ELF-1 (cell line): ENCODE measurements at regions not wholly inside any gene's neighbourhood (a gene's known extent, or its start where the extent isn't known, plus 50 kb on each side); places are given as distances from the start of the nearest gene placed in this dataset.
A peak's percentile ranks its signal among the peaks of the same experiment; 100 is the strongest.

Experiments used
- DNase-seq: peaks from one replicate; pipeline ENCODE4 v3.0.0-alpha.2; 2016; ENCODE audit warnings: low read depth, low spot score

DNA sequence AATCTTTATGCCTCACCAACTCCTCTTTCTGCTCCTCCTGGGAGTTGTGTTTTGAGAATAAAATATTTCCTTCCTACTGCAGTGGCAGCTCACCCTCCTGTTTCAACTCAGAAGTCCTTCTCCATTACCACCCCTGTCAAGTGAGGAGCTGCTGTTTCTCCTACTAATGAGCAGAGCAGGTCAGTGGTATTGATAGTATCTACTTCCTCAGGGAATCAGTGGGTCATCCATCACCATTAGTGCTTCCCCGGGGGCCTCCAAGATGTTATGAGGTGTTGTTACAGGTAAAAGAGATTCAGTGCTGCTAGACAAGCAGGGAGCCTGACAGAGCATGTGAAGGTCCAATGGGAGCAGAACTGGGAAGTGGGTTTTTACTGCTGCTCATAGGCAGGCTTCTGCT lies 795.2 kb downstream of the REEP3 start:
- DNase-seq, result peak; percentile 81

GRCh38 chr10:64316833-64317232 lies 795.6 kb downstream of the REEP3 start:
- no peak for DNase-seq

- no peak for DNase-seq
These were observed 799.2 kb downstream of the REEP3 start for GRCh38 chr10:64320448-64320847.

DNA sequence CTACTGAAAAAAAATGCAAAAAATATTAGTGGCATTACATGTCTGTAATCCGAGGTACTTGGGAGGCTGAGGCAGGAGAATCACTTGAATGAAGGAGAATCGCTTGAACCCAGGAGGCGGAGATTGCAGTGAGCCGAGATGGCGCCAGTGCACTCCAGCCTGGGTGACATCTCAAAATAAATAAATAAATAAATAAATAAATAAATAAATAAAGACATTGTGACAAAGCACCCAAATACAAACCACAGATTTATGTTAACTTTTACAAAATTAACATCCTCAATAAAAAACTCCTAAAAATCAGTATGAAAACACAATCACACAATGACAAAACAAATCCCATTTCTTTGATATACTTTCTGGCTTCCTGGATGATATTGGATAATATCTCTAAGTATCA lies 808.3 kb downstream of the REEP3 start:
- DNase-seq, result no peak

DNA sequence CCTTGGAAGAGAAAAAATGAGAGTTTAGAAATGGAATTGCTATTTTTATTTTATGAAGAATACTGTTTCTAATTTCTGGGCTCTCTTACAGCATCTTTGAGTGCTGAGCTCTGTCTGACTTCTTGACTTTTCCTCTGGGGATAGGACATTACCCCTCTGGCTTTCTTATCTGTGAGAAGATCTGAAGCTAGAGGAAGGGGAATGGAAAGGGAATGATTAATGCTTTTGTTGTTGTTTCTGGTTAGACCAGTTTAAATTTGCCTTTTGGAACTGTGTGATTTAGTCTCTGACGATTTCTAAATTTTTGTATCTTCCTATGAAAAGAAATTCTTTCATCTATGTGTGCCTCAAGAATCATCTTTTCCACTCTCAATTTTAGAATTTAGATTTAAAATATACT lies 811.4 kb downstream of the REEP3 start:
- no peak for DNase-seq

- no peak for DNase-seq
These were observed 812.9 kb downstream of the REEP3 start for GRCh38 chr10:64334084-64334483.

- no peak for DNase-seq
These were observed 823.0 kb downstream of the REEP3 start for GRCh38 chr10:64344211-64344610.

- no peak for DNase-seq
These were observed 824.7 kb downstream of the REEP3 start for GRCh38 chr10:64345856-64346255.

GRCh38 chr10:64346389-64346788 lies 825.2 kb downstream of the REEP3 start:
- DNase-seq, result no peak

GRCh38 chr10:64350665-64351064 lies 829.5 kb downstream of the REEP3 start:
- no peak for DNase-seq

- no peak for DNase-seq
These were observed 837.7 kb downstream of the REEP3 start for GRCh38 chr10:64358907-64359306.

- DNase-seq, result peak; percentile 54
These were observed 839.0 kb downstream of the REEP3 start for GRCh38 chr10:64360240-64360639.

DNA sequence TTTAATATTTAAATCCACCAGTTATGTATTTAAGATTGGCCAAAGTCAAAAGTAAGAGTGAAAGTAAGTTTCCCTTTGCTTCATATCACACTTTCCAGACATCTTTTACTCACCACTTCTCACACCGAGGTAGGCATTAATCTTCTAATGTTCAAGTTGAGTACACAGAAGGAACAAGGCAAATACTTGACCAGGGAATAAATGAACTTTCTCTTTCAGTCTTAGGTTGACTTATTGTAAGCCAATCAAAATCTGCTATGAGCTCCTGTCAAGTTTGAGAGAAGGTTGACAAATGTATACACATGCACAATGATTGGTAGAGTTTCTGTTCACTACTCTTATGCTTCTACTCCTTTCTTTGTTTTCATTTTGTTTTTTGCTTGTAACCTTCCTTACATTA lies 842.5 kb downstream of the REEP3 start:
- DNase-seq, result no peak

DNA sequence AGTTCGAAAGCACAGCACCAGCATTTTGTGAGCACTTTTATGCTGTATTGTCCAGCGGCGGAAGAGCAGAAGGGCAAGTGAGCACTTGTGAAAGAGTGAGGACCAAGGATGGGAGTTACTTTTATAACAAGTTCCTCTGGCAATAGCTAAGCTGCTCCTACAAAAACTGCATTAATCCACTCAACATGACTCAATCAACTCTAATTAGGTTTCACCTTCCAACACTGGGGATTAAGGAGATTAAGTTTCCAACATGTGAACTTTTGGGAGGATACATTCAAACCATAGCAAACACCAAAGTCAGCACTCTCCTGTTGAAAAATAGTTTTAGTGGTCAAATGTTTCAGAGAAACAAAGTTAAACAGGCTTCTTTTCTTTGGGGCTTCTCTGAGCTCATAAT lies 844.5 kb downstream of the REEP3 start:
- no peak for DNase-seq

DNA sequence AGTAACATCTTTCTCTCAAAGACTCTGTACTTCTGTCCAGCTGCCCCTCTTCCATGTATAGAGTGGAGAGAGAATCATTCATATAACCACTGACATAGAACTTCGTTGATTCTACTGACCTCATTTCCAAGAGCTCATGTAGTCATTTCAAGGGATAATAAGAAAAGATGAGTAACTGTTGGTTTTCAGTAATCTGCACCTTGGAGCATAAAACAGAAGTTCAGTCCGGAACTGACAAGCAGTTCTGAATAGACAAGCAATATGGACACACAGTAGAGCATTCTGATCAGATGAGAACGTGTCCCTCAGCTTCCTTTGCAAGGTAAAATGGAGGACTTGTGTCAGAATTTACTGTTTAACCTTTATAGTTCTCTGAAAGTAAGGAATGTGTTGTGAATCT lies 847.1 kb downstream of the REEP3 start:
- DNase-seq, result no peak

DNA sequence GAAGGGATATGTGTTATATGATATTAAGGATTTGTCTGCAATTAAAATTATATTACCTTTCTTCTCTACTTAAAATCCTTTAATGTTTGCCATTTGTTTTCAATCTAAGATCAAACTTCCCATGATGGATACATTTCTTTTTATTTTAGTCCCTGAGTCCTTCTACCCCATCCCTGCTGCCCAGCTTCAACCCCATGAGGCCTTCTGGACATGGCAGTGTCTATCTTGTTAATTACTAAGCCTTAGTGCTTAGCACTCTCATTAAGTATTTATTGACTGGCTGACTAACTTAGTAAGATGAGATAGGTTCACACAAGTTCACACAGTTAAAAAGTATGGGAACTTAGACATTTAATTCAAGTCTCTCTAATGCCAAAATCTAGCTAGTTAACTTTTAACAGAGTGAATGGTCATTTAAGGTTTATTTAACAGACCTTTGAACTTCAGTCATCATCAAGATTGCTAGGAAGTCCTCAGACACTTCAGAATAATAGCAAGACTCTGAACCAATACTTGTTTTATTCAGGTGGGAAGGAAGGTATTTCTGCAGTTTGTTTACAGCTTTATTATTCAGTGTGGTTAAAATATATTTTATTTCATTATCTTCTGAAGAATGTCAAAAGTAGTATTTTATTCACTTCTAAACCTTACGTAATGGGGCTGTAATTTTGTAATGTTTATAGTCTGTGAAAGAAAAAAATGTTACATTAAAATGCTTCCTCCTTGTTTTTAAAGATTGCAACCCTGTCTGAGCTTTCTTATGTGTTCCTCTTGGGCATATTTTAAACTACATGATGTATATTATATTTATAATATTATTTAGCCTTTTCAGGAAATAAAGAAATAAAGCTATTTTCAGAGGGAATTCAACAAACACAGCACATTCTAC lies 848.9 kb downstream of the REEP3 start:
- no peak for DNase-seq

- DNase-seq, result no peak
These were observed 853.1 kb downstream of the REEP3 start for GRCh38 chr10:64374346-64374745.

GRCh38 chr10:64376167-64376566 lies 855.0 kb downstream of the REEP3 start:
- DNase-seq, result peak; percentile 23

- DNase-seq, result peak; percentile 30
These were observed 858.7 kb downstream of the REEP3 start for GRCh38 chr10:64379898-64380297.

GRCh38 chr10:64385355-64385754 lies 864.2 kb downstream of the REEP3 start:
- DNase-seq, result peak; percentile 66

GRCh38 chr10:64394744-64395143 lies 873.5 kb downstream of the REEP3 start:
- no peak for DNase-seq

- DNase-seq, result no peak
These were observed 875.0 kb downstream of the REEP3 start for GRCh38 chr10:64396105-64396708.

GRCh38 chr10:64397125-64397524 lies 875.9 kb downstream of the REEP3 start:
- DNase-seq, result peak; percentile 14
